Kidney (tissue), 13 donors: ENCODE measurements at regions not wholly inside any gene's neighbourhood (a gene's known extent, or its start where the extent isn't known, plus 50 kb on each side); places are given as distances from the start of the nearest gene placed in this dataset.

Source experiments
- DNase-seq, 5 donors: peaks; one replicate each; pipeline ENCODE4 v3.0.0-alpha.2; 2013 to 2020
- FAIRE-seq: peaks from 2 replicates; lab custom pipeline; 2012; peaks lifted over from hg19 to GRCh38; lab: Jason Lieb, UNC
- H3K27ac ChIP-seq, 2 donors: one replicate each; pipeline ENCODE4 v1.7.0; 2013; ENCODE audit warnings: low read depth in 2 of 2, low read length in 2 of 2, inconsistent platforms in 1 of 2
- H3K27me3 ChIP-seq: one replicate; pipeline ENCODE4 v1.7.1; 2013; ENCODE audit warnings: low read length, inconsistent platforms; ENCODE audit not compliant: control insufficient read depth, insufficient read depth
- H3K36me3 ChIP-seq, 3 donors: one replicate each; pipeline versions ENCODE4 v1.7.0 to v1.7.1; 2013; ENCODE audit warnings: low read length in 3 of 3, control low read depth in 1 of 3, inconsistent platforms in 1 of 3; ENCODE audit not compliant: insufficient read depth in 3 of 3, control insufficient read depth in 2 of 3
- H3K4me1 ChIP-seq, 3 donors: one replicate each; pipeline versions ENCODE4 v1.7.0 to v1.7.1; 2013; ENCODE audit warnings: low read length in 3 of 3, inconsistent platforms in 1 of 3, low read depth in 1 of 3; ENCODE audit not compliant: control insufficient read depth in 2 of 3, insufficient read depth in 2 of 3
- H3K4me3 ChIP-seq, 3 donors: one replicate each; pipeline versions ENCODE4 v1.7.0 to v1.8.1; 2013; ENCODE audit warnings: low read length in 3 of 3, control low read depth in 1 of 3, inconsistent platforms in 1 of 3
- H3K9ac ChIP-seq, 3 donors: one replicate each; pipeline versions ENCODE4 v1.7.0 to v1.7.1; 2013; ENCODE audit warnings: low read length in 3 of 3, control low read depth in 1 of 3, inconsistent platforms in 1 of 3
- H3K9me3 ChIP-seq, 3 donors: one replicate each; pipeline versions ENCODE4 v1.7.0 to v1.7.1; 2013; ENCODE audit warnings: low read length in 3 of 3, control low read depth in 1 of 3, inconsistent platforms in 1 of 3; ENCODE audit not compliant: control insufficient read depth in 2 of 3, insufficient read depth in 1 of 3
- intact Hi-C: fragments of 100-400 bp; cut with DNase I; formaldehyde crosslinking; loops from one replicate; pipeline ENCODE4 v1.11.1; 2022
- TF ChIP-seq, protein P1 (sequence below): IDR thresholded peaks from 3 replicates; pipeline ENCODE4 v1.5.1; 2012; ENCODE audit warnings: mild to moderate bottlenecking, moderate library complexity, borderline replicate concordance; ENCODE audit not compliant: insufficient read depth; ENCODE audit errors: extremely low read depth
- donor health status: control.
- donor health status: control.
- donor health status: control.
- donor health status: control.
- donor health status: control.
- donor health status: DM: yes; HTN: yes; CAD: no.
- donor health status: Normal renal cell carcinoma (clear cell type).

DNA sequence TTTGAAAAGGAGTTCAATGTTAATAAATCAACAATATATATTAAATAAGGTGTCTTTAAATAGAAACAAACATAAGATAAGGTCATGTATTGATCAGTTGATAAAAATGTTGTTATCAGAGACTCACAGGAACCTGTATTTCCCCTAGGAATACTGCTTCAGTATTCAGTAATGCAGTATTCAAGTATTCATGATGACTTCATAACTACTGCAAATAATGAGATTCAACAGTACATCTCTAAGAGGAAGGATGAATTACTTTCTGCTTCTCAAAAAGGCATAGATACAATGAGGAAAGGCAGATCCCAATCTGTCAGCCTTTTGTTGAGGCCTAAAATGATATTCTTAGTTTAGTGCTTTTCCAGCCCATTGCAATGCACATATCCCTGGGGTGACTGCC lies 73.7 kb downstream of the MAGEB17 start:
- Histone ChIP-seq H3K36me3 (no peaks in the 10 kb centered on the region), H3K9ac (no peak overlapping the region), H3K4me3 (no peak overlapping the region), H3K4me1 (no peaks in the 10 kb centered on the region), H3K9me3 (no peaks in the 10 kb centered on the region), H3K27me3 (no peaks in the 10 kb centered on the region), H3K27ac (no peak overlapping the region)
- TF ChIP-seq, protein P1, sequence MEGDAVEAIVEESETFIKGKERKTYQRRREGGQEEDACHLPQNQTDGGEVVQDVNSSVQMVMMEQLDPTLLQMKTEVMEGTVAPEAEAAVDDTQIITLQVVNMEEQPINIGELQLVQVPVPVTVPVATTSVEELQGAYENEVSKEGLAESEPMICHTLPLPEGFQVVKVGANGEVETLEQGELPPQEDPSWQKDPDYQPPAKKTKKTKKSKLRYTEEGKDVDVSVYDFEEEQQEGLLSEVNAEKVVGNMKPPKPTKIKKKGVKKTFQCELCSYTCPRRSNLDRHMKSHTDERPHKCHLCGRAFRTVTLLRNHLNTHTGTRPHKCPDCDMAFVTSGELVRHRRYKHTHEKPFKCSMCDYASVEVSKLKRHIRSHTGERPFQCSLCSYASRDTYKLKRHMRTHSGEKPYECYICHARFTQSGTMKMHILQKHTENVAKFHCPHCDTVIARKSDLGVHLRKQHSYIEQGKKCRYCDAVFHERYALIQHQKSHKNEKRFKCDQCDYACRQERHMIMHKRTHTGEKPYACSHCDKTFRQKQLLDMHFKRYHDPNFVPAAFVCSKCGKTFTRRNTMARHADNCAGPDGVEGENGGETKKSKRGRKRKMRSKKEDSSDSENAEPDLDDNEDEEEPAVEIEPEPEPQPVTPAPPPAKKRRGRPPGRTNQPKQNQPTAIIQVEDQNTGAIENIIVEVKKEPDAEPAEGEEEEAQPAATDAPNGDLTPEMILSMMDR = no peak
- intact Hi-C loops = no loop called here
- DNase-seq (no peak), FAIRE-seq (no peak)

DNA sequence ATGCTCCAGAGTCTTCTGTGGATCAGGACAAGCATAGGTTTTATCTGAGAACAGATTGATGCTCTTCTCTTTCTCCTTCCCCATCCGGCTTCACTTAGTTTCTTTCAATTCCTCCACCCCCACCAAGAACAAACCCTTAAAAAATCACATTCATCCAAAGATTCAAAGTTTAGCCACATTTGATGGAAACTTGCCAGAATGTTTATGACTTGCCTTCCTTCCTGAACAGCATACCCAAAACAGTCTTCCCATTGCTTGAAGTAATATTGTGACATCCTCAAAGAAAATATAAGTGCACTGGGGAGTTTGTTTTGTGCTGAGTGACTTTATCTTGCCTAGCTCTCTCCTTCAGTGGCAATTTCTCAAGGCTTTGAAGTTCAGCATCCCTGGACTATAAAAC lies 83.0 kb downstream of the MAGEB17 start:
- no peak for DNase-seq
- Histone ChIP-seq H3K9me3 (no peaks in the 10 kb centered on the region), H3K27ac (no peak overlapping the region), H3K36me3 (no peaks in the 10 kb centered on the region), H3K4me1 (no peaks in the 10 kb centered on the region), H3K9ac (no peak overlapping the region), H3K4me3 (no peak overlapping the region), H3K27me3 (no peaks in the 10 kb centered on the region)
- TF ChIP-seq, protein P1 = no peak
- no peak for FAIRE-seq
- intact Hi-C loops = no loop called here

DNA sequence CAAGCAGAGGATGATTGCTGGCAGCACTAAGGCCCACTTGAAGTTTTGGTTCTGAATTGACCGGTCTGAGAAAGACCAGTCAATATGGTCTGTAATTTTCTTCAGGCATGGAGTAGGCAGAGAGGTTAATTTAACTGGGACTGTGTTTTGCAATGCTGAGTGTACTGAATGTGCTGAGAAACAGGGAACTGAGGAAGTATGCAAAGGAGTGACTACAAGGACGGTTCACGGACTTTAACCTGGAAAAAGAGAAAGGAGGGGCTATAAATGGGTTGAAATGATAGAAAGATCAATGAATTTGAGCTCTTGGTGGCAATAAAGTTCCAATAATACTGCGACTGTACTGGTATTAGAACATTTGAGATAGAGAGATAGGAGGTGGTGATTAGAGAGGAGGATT lies 84.5 kb downstream of the MAGEB17 start:
- FAIRE-seq (no peak), DNase-seq (no peak)
- H3K9ac ChIP-seq = no peak overlapping the region
- H3K36me3 ChIP-seq = no peaks in the 10 kb centered on the region
- no peaks in the 10 kb centered on the region for H3K27me3 ChIP-seq
- no peak overlapping the region for H3K4me3 ChIP-seq
- TF ChIP-seq, protein P1 = no peak
- no peaks in the 10 kb centered on the region for H3K4me1 ChIP-seq
- intact Hi-C loops = no loop called here
- H3K9me3 ChIP-seq = no peaks in the 10 kb centered on the region
- H3K27ac ChIP-seq = no peak overlapping the region

DNA sequence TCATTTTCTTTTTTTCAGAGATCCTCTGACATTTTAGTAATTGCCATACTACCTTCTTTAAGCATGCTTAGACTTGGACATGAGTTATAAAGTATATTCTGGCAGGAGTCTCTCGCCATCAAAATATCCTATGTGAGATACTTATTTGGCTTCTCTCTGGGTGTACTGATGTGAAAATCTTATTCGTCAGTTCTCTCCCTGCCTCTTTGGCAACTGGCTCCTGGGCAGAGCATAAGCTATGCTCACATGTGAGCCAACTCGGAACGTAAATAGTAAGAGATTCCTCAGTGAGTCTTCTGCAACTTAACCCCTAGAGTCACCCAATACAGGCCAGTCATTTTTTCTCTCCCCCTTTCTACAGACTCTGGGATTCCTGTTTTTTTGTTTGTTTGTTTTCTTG lies 91.6 kb downstream of the MAGEB17 start:
- no peaks in the 10 kb centered on the region for H3K36me3 ChIP-seq
- intact Hi-C loops = no loop called here
- TF ChIP-seq, protein P1 = no peak
- FAIRE-seq (no peak), DNase-seq (no peak)
- no peaks in the 10 kb centered on the region for H3K9me3 ChIP-seq
- no peaks in the 10 kb centered on the region for H3K4me1 ChIP-seq
- H3K9ac ChIP-seq = no peak overlapping the region
- H3K4me3 ChIP-seq = no peak overlapping the region
- H3K27me3 ChIP-seq = no peaks in the 10 kb centered on the region
- no peak overlapping the region for H3K27ac ChIP-seq
